Spleen (tissue), 7 donors: ENCODE measurements at regions not wholly inside any gene's neighbourhood (a gene's known extent, or its start where the extent isn't known, plus 50 kb on each side); places are given as distances from the start of the nearest gene placed in this dataset.

ENCODE experiments used
- POLR2A ChIP-seq, 3 donors: fragments of 450-650 bp; IDR thresholded peaks; one replicate each; pipeline ENCODE4 v1.5.1; 2017; ENCODE audit warnings: antibody characterized with exemption in 3 of 3, mild to moderate bottlenecking in 1 of 3
- TF ChIP-seq, protein P1 (sequence below), 11 experiments: fragments of 200-600 bp in 7 of 11; fragments of 450-650 bp in 4 of 11; sonication (generic) in 4 of 11; IDR thresholded peaks in 8 of 11; conservative IDR thresholded peaks in 3 of 11; 1 replicate in 7 of 11; 2 replicates in 4 of 11; pipeline versions ENCODE4 v1.4.0 to v1.8.0; 2016 to 2021; ENCODE audit warnings: antibody characterized with exemption in 11 of 11, inconsistent platforms in 4 of 11, mild to moderate bottlenecking in 1 of 11
- donor health status: DM: no; HTN: no; CAD: no; lungs with moderate emphysema.
- donor health status: DM: no; HTN: no; CAD: no.
- donor health status: DM: no; HTN: no; CAD: no.

DNA sequence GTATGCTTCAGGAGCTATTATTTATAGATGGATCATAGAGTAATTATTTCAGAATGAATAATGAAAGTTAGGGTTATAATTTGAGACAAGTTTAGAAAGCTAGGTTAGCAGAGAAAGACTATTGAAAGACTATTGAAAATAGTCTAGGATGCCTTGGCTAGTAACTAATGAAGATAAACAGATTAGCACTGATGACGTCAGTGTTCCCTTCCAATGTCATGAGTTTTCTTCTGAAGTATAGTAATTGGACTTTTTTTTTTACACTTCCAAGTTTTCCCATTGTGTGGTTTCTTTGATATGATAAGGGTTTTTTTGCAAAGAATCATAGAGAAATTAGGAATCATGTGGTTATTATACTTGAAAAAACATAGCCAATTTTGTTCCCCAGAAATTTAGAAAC is 1041.5 kb upstream of the CRIM1 start:
- TF ChIP-seq POLR2A (IDR thresholded peaks at IDR 0.05) = no peak
- TF ChIP-seq, protein P1, sequence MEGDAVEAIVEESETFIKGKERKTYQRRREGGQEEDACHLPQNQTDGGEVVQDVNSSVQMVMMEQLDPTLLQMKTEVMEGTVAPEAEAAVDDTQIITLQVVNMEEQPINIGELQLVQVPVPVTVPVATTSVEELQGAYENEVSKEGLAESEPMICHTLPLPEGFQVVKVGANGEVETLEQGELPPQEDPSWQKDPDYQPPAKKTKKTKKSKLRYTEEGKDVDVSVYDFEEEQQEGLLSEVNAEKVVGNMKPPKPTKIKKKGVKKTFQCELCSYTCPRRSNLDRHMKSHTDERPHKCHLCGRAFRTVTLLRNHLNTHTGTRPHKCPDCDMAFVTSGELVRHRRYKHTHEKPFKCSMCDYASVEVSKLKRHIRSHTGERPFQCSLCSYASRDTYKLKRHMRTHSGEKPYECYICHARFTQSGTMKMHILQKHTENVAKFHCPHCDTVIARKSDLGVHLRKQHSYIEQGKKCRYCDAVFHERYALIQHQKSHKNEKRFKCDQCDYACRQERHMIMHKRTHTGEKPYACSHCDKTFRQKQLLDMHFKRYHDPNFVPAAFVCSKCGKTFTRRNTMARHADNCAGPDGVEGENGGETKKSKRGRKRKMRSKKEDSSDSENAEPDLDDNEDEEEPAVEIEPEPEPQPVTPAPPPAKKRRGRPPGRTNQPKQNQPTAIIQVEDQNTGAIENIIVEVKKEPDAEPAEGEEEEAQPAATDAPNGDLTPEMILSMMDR (IDR thresholded peaks at IDR 0.05 in 8 of 11, conservative IDR thresholded peaks at IDR 0.05 in 3 of 11) = no peak
